Smooth muscle cell (in vitro differentiated cells): ENCODE measurements at regions not wholly inside any gene's neighbourhood (a gene's known extent, or its start where the extent isn't known, plus 50 kb on each side); places are given as distances from the start of the nearest gene placed in this dataset.
"Not testable (repeated sequence)": the region's sequence is repeated elsewhere in the genome, so short reads cannot be mapped to it uniquely, and the experiment has no call there.

Source experiments
- DNase-seq: peaks from one replicate; lab custom pipeline; 2025; ENCODE audit not compliant: unreplicated experiment; lab: John Stamatoyannopoulos, UW
- H2AFZ ChIP-seq: fragments of 200-600 bp; sonication (generic); 2 replicates; pipeline ENCODE4 v1.6.0; 2016; ENCODE audit warnings: antibody characterized with exemption, low read depth, mild to moderate bottlenecking
- H3F3A ChIP-seq: fragments of 200-600 bp; sonication (generic); 2 replicates; pipeline ENCODE4 v1.6.0; 2017; ENCODE audit warnings: antibody characterized with exemption, low read depth
- H3K27ac ChIP-seq: fragments of 200-600 bp; sonication (generic); 2 replicates; pipeline ENCODE4 v1.5.1; 2016; ENCODE audit warnings: low read depth, mild to moderate bottlenecking
- H3K27me3 ChIP-seq: fragments of 200-600 bp; sonication (generic); 2 replicates; pipeline ENCODE4 v1.6.1; 2016; ENCODE audit warnings: low read depth, mild to moderate bottlenecking
- H3K36me3 ChIP-seq: fragments of 200-600 bp; sonication (generic); 2 replicates; pipeline ENCODE4 v1.5.1; 2016; ENCODE audit warnings: low read depth
- H3K4me1 ChIP-seq: fragments of 200-600 bp; sonication (generic); 2 replicates; pipeline ENCODE4 v1.5.1; 2016; ENCODE audit warnings: low read depth
- H3K4me2 ChIP-seq: fragments of 200-600 bp; sonication (generic); 2 replicates; pipeline ENCODE4 v1.6.0; 2016; ENCODE audit warnings: mild to moderate bottlenecking
- H3K4me3 ChIP-seq: fragments of 200-600 bp; sonication (generic); 2 replicates; pipeline ENCODE4 v1.5.1; 2016; ENCODE audit warnings: mild to moderate bottlenecking
- H3K79me2 ChIP-seq: fragments of 200-600 bp; sonication (generic); 2 replicates; pipeline ENCODE4 v1.6.0; 2016; ENCODE audit warnings: low read depth, mild to moderate bottlenecking
- H3K9ac ChIP-seq: fragments of 200-600 bp; sonication (generic); 2 replicates; pipeline ENCODE4 v1.6.0; 2016; ENCODE audit warnings: low read depth
- H3K9me3 ChIP-seq: fragments of 200-600 bp; sonication (generic); replicated peaks from 2 replicates; pipeline ENCODE4 v1.5.1; 2016; ENCODE audit warnings: low read depth
- H4K20me1 ChIP-seq: fragments of 200-600 bp; sonication (generic); 2 replicates; pipeline ENCODE4 v1.6.0; 2016; ENCODE audit warnings: low read depth
- WGBS: methylation state at CpG from one replicate; pipeline ENCODE4 v1.1.7; 2016; ENCODE audit warnings: low lambda C conversion rate; 5-methylcytosine and 5-hydroxymethylcytosine counted together
- TF ChIP-seq, protein P1 (sequence below): fragments of 200-600 bp; sonication (generic); IDR thresholded peaks from 2 replicates; pipeline ENCODE4 v1.5.1; 2017; ENCODE audit warnings: borderline replicate concordance, mild to moderate bottlenecking, antibody characterized with exemption; ENCODE audit not compliant: insufficient read depth, poor library complexity, severe bottlenecking

- DNase-seq, result no peak
- Histone ChIP-seq H3K36me3 (no peaks in the 10 kb centered on the region), H4K20me1 (no peaks in the 10 kb centered on the region), H3K9me3 (no peaks in the 10 kb centered on the region), H3K79me2 (no peaks in the 10 kb centered on the region), H3K4me3 (no peak overlapping the region), H3K9ac (no peak overlapping the region), H3K4me1 (no peaks in the 10 kb centered on the region), H3K27ac (no peak overlapping the region), H3F3A (no peaks in the 10 kb centered on the region), H3K4me2 (no peak overlapping the region), H3K27me3 (no peaks in the 10 kb centered on the region), H2AFZ (no peak overlapping the region)
- TF ChIP-seq, protein P1, sequence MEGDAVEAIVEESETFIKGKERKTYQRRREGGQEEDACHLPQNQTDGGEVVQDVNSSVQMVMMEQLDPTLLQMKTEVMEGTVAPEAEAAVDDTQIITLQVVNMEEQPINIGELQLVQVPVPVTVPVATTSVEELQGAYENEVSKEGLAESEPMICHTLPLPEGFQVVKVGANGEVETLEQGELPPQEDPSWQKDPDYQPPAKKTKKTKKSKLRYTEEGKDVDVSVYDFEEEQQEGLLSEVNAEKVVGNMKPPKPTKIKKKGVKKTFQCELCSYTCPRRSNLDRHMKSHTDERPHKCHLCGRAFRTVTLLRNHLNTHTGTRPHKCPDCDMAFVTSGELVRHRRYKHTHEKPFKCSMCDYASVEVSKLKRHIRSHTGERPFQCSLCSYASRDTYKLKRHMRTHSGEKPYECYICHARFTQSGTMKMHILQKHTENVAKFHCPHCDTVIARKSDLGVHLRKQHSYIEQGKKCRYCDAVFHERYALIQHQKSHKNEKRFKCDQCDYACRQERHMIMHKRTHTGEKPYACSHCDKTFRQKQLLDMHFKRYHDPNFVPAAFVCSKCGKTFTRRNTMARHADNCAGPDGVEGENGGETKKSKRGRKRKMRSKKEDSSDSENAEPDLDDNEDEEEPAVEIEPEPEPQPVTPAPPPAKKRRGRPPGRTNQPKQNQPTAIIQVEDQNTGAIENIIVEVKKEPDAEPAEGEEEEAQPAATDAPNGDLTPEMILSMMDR, result no peak
- 80% methylated on average over 6 of the region's 6 CpGs for WGBS
Observed at GRCh38 chr2:154570501-154570900, 128.0 kb upstream of the KCNJ3 start.

DNA sequence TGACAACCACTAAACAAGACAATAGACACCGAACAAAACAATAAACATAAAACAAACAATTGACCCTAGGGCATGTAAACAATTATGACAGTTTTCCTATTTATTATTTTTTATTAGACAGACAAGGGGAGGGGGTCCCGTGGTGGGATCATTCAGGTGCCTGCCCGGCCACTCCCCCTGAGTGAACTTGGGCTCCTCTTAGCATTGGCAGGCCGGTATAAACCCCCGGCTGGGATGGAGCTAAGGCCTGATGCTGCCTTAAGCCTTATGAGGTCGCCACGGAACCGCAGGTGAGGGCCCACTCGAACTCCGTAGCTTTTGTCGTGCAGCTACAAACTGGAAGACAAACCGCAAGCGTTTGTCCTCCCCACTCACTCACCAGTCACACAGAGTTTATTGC lies 121.8 kb upstream of the KCNJ3 start:
- H3K4me3 ChIP-seq, H2AFZ ChIP-seq, H3K27ac ChIP-seq, H3K4me1 ChIP-seq, H3K4me2 ChIP-seq, H3K36me3 ChIP-seq, H3K9me3 ChIP-seq, H3F3A ChIP-seq, H3K79me2 ChIP-seq, H3K9ac ChIP-seq, H4K20me1 ChIP-seq, DNase-seq, H3K27me3 ChIP-seq: not testable (repeated sequence)
- WGBS, result 94% methylated on average over 13 of the region's 13 CpGs

- H3K36me3 ChIP-seq, result no peaks in the 10 kb centered on the region
- no peak for DNase-seq
- H3K4me1 ChIP-seq, result no peaks in the 10 kb centered on the region
- no peak overlapping the region for H3K27ac ChIP-seq
- H3K9ac ChIP-seq, result no peak overlapping the region
- 93% methylated on average over 19 of the region's 19 CpGs for WGBS
- H3K79me2 ChIP-seq, result no peaks in the 10 kb centered on the region
- no peak overlapping the region for H3K4me2 ChIP-seq
- H3K4me3 ChIP-seq, result no peak overlapping the region
- TF ChIP-seq, protein P1, result no peak
- no peak overlapping the region for H2AFZ ChIP-seq
- H3F3A ChIP-seq, result no peaks in the 10 kb centered on the region
- no peaks in the 10 kb centered on the region for H3K27me3 ChIP-seq
- H4K20me1 ChIP-seq, result no peaks in the 10 kb centered on the region
- no peaks in the 10 kb centered on the region for H3K9me3 ChIP-seq
Observed at GRCh38 chr2:154577390-154577789, 121.1 kb upstream of the KCNJ3 start.

DNA sequence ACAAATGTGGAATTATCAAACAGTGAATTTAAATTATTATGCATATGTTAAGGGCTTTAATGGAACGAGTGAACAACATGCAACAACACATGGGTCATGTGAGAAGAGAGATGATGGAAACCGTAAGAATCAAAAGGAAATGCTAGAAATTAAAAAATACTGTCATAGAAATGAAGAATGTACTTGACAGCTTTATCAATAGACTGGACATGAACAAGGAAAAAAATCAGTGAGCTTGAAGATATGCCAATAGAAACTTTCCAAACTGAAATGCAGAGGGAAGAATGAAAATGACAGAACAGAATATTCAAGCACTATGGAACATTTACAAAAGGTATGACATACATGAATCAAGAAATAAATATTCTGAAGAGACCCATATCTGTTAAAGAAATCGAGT lies 117.7 kb upstream of the KCNJ3 start:
- Histone ChIP-seq H3K79me2 (no peaks in the 10 kb centered on the region), H4K20me1 (no peaks in the 10 kb centered on the region), H3F3A (no peaks in the 10 kb centered on the region), H3K36me3 (no peaks in the 10 kb centered on the region), H3K27me3 (no peaks in the 10 kb centered on the region), H3K9me3 (no peaks in the 10 kb centered on the region), H3K9ac (no peak overlapping the region), H3K4me1 (peaks cover 3% of the 10 kb centered on the region), H3K4me3 (no peak overlapping the region), H2AFZ (no peak overlapping the region), H3K4me2 (no peak overlapping the region), H3K27ac (no peak overlapping the region)
- WGBS, result 89% methylated on average over 3 of the region's 3 CpGs
- TF ChIP-seq, protein P1, result no peak
- DNase-seq, result no peak

- not testable (repeated sequence) for H2AFZ ChIP-seq, H3K9me3 ChIP-seq, DNase-seq, H3K79me2 ChIP-seq, H3K4me3 ChIP-seq, H4K20me1 ChIP-seq, H3K36me3 ChIP-seq, H3K27me3 ChIP-seq, H3K27ac ChIP-seq, H3K4me1 ChIP-seq, H3K9ac ChIP-seq, H3F3A ChIP-seq, H3K4me2 ChIP-seq
- 63% methylated on average over 6 of the region's 6 CpGs for WGBS
Observed at GRCh38 chr2:154582694-154583093, 115.8 kb upstream of the KCNJ3 start.

- DNase-seq, H3K9ac ChIP-seq, H3K36me3 ChIP-seq, H3F3A ChIP-seq, H2AFZ ChIP-seq, H3K79me2 ChIP-seq, H3K27ac ChIP-seq, H3K4me2 ChIP-seq, H3K4me1 ChIP-seq, H3K4me3 ChIP-seq, H3K27me3 ChIP-seq, H3K9me3 ChIP-seq, H4K20me1 ChIP-seq: not testable (repeated sequence)
- 96% methylated on average over 8 of the region's 8 CpGs for WGBS
Observed at GRCh38 chr2:154583274-154583673, 115.2 kb upstream of the KCNJ3 start.
